AG09319 (cell line): ENCODE measurements at regions not wholly inside any gene's neighbourhood (a gene's known extent, or its start where the extent isn't known, plus 50 kb on each side); places are given as distances from the start of the nearest gene placed in this dataset.

Source experiments
- DNase-seq: peaks from one replicate; pipeline ENCODE4 v3.0.0-alpha.2; 2010; ENCODE audit warnings: low read depth; ENCODE audit errors: extremely low read depth
- TF ChIP-seq, protein P1 (sequence below): IDR thresholded peaks from 2 replicates; pipeline ENCODE4 v1.5.1; 2011; ENCODE audit warnings: low read depth, mild to moderate bottlenecking, inconsistent platforms, low read length, moderate library complexity

DNA sequence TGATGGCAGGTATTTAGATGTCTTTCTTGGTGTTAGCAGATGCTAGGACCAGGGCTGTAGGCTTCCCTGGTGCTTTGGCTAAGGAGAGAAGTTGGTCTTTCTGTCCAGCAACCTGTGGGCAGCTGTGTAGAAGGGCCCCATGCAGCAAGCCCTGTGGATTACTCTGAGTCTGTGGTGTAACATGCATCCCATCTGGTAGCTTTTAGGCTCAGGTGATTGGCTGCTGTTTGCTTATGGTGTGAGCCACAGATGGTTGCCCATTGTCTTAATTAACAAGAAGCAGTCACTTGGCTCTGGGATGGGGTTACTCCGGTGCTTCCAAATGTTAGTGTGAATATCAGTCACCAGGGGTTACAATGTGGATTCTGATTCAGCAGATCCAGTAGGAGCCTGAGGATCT lies 368.6 kb upstream of the C2CD4B start:
- no peak for DNase-seq
- TF ChIP-seq, protein P1, sequence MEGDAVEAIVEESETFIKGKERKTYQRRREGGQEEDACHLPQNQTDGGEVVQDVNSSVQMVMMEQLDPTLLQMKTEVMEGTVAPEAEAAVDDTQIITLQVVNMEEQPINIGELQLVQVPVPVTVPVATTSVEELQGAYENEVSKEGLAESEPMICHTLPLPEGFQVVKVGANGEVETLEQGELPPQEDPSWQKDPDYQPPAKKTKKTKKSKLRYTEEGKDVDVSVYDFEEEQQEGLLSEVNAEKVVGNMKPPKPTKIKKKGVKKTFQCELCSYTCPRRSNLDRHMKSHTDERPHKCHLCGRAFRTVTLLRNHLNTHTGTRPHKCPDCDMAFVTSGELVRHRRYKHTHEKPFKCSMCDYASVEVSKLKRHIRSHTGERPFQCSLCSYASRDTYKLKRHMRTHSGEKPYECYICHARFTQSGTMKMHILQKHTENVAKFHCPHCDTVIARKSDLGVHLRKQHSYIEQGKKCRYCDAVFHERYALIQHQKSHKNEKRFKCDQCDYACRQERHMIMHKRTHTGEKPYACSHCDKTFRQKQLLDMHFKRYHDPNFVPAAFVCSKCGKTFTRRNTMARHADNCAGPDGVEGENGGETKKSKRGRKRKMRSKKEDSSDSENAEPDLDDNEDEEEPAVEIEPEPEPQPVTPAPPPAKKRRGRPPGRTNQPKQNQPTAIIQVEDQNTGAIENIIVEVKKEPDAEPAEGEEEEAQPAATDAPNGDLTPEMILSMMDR: no peak

DNA sequence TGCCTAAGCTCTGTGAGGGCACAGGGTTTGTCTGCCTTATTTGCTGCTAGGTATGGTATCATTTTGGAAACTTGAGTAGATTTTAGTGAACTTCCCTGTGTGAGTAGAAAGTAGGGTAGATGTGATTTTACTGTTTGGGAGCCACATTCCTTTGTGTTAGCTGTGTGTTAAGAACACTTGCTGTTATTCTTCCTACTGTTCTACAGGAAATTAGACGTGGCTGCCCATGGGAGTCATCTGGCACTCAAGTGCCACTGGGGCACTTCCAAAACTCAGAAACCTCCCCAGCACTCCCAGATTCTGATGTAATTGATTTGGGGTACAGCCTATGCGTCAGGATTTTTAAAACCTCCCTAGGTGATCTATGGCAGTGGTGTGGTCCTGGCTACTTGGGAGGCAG lies 369.9 kb upstream of the C2CD4B start:
- TF ChIP-seq, protein P1: no peak
- DNase-seq: no peak

DNA sequence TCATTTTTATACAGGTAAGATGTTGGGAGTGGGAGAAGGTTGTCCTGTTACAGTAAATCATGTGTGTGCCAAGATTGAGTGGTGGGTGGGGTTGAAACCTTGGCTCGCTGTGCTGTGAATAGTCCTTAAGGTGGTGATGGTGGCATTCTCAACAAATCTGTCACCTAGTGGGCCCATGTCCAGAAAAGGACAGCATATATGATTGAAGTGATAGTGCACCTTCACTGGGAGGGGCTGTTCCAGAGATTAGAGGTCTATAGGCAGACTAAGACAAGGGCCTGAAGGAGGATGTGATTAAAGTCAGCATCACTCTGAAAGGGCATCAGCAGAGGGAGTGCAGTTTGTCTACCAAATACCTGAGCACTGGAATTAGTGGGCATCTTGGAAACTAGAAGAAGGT lies 374.2 kb upstream of the C2CD4B start:
- DNase-seq: no peak
- TF ChIP-seq, protein P1: no peak

DNA sequence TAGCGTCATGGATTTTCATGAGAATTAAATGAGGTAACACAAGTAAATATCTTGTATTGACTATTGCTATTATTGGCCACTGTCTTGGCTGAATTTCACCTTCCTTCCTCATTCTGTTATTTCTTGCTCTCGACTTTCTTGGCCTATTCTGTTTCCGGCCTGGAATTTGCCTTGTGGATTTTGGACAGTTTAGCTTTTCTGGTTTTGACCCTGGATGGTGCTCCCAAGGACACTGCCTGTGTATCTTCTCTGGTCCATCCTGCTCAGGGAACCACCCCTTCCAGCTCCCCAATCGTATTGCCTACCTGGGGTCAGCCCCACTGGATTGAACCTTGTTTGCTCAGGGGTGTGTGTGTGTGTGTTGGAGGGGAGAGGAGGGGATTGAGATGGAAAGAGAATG lies 376.2 kb upstream of the C2CD4B start:
- DNase-seq: no peak
- TF ChIP-seq, protein P1: no peak

DNA sequence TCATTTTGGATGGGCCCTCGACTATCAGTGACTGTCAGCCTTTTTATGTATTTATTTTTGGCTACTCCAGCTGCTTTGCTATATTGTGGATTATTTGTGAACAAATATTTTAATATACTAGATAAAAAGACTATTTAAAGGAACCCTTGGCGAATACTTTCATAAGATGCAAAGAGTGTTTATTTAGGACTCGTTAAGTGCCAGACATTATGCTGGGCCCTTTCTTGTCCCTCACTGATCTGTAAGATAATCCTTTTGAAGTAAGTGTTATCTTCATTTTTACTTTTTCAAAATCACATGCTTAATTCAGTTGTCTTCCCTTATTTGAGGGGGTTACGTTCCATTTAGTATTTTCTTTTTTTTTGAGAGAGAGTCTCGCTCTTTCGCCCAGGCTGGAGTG lies 376.8 kb upstream of the C2CD4B start:
- no peak for DNase-seq
- TF ChIP-seq, protein P1: no peak

DNA sequence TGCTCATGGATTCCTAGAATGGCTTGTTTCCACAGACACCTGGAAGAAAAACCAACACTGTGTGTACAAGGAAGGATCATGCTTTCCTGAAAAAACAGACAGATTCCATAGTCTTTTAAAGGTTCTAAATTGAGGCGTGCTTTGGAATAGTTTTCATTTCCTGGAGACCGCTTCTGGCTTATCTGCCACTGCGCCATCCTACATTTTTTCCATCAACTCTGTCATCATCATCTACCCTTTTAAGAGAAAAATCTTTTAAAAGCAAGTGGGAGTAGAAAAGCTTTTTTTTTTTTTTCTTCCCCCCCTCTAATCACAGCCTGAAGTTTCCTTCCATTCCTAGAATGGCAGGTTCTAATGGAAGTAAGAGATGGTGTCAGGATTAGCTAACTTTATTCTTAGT lies 379.4 kb upstream of the C2CD4B start:
- DNase-seq: no peak
- TF ChIP-seq, protein P1: no peak

DNA sequence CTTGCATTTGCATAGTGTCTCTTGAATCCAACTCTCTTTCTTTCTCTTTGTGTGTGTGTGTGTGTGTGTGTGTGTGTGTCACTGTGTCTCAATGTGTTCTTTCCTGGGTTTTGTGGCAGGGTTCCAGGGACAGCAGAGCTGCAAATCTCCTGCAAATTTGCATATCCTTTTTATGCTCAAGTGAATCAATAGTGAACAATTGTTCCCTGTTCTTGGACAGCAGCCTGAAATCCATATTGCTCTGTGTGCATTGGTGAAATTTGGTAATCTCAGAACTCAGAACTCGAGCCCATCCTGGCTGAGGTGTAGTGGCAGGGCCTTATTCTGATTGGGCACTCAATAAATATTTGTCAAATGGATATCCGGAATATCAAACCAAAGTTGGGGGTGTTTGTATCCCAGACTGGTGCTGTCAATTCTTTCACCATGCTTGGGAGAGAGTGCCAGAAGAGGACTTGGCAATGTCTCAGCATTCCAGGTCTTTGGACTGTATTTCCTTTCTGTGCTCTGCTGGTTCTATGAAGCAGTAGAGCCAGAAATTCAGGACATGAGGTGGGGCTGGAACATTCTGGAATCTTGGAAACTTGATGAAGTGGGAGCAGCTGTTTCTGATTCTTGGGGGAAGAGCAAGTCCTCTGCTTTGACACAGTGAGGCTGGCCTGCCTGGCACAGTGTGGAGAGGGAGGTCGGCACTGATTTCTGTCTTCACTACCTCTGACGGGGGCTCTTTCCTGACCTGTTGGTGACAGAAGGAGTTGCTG lies 380.6 kb upstream of the C2CD4B start:
- TF ChIP-seq, protein P1: no peak
- DNase-seq: peak; percentile 44
